Subcutaneous abdominal adipose tissue (tissue), 5 donors: ENCODE measurements at regions not wholly inside any gene's neighbourhood (a gene's known extent, or its start where the extent isn't known, plus 50 kb on each side); places are given as distances from the start of the nearest gene placed in this dataset.

Experiments
- H3K27ac ChIP-seq: one replicate; pipeline ENCODE4 v1.7.0; 2013; ENCODE audit warnings: low read depth, mild to moderate bottlenecking, inconsistent platforms, low read length, moderate library complexity
- H3K27me3 ChIP-seq, 5 donors: one replicate each; pipeline ENCODE4 v1.7.0; 2013; ENCODE audit warnings: low read length in 5 of 5, inconsistent platforms in 1 of 5; ENCODE audit not compliant: control insufficient read depth in 5 of 5, insufficient read depth in 4 of 5
- H3K36me3 ChIP-seq, 5 donors: one replicate each; pipeline ENCODE4 v1.7.0; 2013; ENCODE audit warnings: low read length in 5 of 5; ENCODE audit not compliant: control insufficient read depth in 5 of 5, insufficient read depth in 5 of 5
- H3K4me1 ChIP-seq, 5 donors: one replicate each; pipeline ENCODE4 v1.7.0; 2013; ENCODE audit warnings: low read length in 5 of 5, mild to moderate bottlenecking in 3 of 5, moderate library complexity in 1 of 5; ENCODE audit not compliant: control insufficient read depth in 5 of 5, insufficient read depth in 5 of 5
- H3K4me3 ChIP-seq, 5 donors: one replicate each; pipeline ENCODE4 v1.7.0; 2013; ENCODE audit warnings: low read length in 5 of 5, low read depth in 1 of 5
- H3K9ac ChIP-seq, 5 donors: one replicate each; pipeline ENCODE4 v1.7.0; 2013; ENCODE audit warnings: low read length in 5 of 5, mild to moderate bottlenecking in 4 of 5, moderate library complexity in 3 of 5
- H3K9me3 ChIP-seq, 5 donors: one replicate each; pipeline ENCODE4 v1.7.0; 2013; ENCODE audit warnings: low read length in 5 of 5; ENCODE audit not compliant: control insufficient read depth in 5 of 5
- donor health status: healthy.
- donor health status: healthy.
- donor health status: healthy.
- donor health status: healthy.
- donor health status: healthy.

GRCh38 chr4:84441758-84442377 lies 57.2 kb downstream of the NKX6-1 start:
- Histone ChIP-seq H3K36me3 (no peaks in the 10 kb centered on the region), H3K9ac (no peak overlapping the region), H3K27me3 (no peaks in the 10 kb centered on the region), H3K4me3 (no peak overlapping the region), H3K9me3 (no peaks in the 10 kb centered on the region), H3K27ac (no peak overlapping the region), H3K4me1 (no peaks in the 10 kb centered on the region)

GRCh38 chr4:84439996-84440395 lies 59.1 kb downstream of the NKX6-1 start:
- H3K36me3 ChIP-seq, result no peaks in the 10 kb centered on the region
- no peak overlapping the region for H3K9ac ChIP-seq
- no peaks in the 10 kb centered on the region for H3K4me1 ChIP-seq
- no peak overlapping the region for H3K27ac ChIP-seq
- H3K27me3 ChIP-seq, result no peaks in the 10 kb centered on the region
- no peaks in the 10 kb centered on the region for H3K9me3 ChIP-seq
- no peak overlapping the region for H3K4me3 ChIP-seq

DNA sequence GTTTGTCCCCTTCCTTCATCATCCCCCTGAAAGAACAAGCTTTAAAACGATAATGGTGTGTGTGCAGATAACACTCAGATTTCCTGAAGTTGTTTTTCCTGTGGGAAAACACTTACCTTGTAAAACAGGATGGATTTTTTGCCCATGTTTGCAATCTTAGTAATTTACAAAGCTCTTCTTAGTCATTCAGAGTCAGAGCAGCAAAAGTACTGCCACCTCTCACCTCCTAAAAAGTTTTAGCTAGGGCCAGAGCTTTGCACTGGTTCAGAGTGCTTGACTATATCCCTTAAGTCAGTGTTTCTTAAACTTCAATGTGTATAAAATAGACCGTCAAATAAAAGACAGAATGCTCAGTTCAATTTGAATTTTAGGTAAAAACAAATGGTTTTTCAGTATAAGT lies 62.3 kb downstream of the NKX6-1 start:
- no peak overlapping the region for H3K4me3 ChIP-seq
- no peak overlapping the region for H3K27ac ChIP-seq
- no peaks in the 10 kb centered on the region for H3K9me3 ChIP-seq
- no peak overlapping the region for H3K9ac ChIP-seq
- H3K27me3 ChIP-seq, result no peaks in the 10 kb centered on the region
- no peaks in the 10 kb centered on the region for H3K4me1 ChIP-seq
- no peaks in the 10 kb centered on the region for H3K36me3 ChIP-seq

DNA sequence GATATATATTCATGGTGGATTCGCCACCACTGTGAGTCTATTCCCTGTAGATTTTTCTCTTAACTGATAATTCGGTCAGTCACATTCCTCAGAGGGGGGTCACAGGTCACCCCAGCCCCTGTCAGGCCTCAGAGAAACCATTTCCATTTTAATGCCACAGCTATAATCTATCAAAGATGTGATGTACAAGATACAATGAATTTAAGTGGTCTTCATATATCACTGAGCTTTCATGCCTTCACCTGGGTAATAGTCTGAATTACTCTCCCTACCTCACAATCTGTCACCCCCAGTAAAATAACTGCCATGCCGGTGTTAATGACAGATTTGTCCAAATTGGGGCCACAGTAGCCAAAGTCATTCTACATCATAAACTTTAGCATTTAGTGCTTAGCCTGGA lies 64.7 kb downstream of the NKX6-1 start:
- Histone ChIP-seq H3K27ac (no peak overlapping the region), H3K4me1 (no peaks in the 10 kb centered on the region), H3K36me3 (no peaks in the 10 kb centered on the region), H3K27me3 (no peaks in the 10 kb centered on the region), H3K9ac (no peak overlapping the region), H3K4me3 (no peak overlapping the region), H3K9me3 (no peaks in the 10 kb centered on the region)

GRCh38 chr4:84433633-84434222 lies 65.4 kb downstream of the NKX6-1 start:
- H3K4me1 ChIP-seq, result no peaks in the 10 kb centered on the region
- no peak overlapping the region for H3K4me3 ChIP-seq
- no peak overlapping the region for H3K9ac ChIP-seq
- no peaks in the 10 kb centered on the region for H3K27me3 ChIP-seq
- H3K9me3 ChIP-seq, result no peaks in the 10 kb centered on the region
- no peak overlapping the region for H3K27ac ChIP-seq
- no peaks in the 10 kb centered on the region for H3K36me3 ChIP-seq

DNA sequence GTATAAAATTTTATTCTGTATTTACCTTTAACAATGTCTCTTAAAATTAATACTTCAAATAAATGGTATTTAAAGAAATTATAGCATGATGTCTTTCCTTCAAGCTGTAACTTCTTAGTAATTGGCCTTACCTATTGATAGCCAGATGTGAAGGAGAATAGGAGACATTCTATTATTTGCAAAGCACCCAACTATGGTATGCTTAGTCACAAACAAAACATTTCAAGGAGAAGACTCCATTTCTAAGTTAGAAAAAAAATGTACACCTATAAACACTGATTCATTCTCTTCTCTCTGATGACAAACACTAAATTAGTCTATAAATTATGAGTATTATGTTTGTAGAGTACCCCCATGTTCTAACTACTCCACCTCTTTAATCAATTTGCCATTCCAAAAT lies 66.4 kb downstream of the NKX6-1 start:
- Histone ChIP-seq H3K27ac (no peak overlapping the region), H3K36me3 (no peaks in the 10 kb centered on the region), H3K4me3 (no peak overlapping the region), H3K4me1 (no peaks in the 10 kb centered on the region), H3K27me3 (no peaks in the 10 kb centered on the region), H3K9ac (no peak overlapping the region), H3K9me3 (no peaks in the 10 kb centered on the region)

DNA sequence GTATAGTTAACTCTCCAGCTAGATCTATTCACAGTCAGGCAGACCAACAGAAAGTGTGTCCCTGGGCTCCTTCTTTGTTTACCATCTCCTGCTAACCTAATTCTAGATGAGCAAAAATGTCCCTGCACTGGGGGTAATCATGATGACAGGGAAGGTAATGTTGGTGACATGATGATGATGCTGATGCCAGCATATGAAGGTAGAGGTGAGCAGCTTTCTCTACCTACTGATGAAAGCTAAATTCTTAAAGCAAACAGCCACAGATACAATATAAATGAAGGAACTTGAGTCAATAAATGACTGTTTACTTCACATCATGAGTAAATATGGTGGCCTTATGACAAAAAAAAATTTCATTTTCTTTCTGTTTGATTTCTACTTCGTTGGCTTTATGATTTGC lies 78.5 kb downstream of the NKX6-1 start:
- H3K36me3 ChIP-seq, result no peaks in the 10 kb centered on the region
- H3K27ac ChIP-seq, result no peak overlapping the region
- peaks cover 0 to 7% (median 0%) of the 10 kb centered on the region in 5 donors for H3K9me3 ChIP-seq
- H3K4me3 ChIP-seq, result no peak overlapping the region
- H3K27me3 ChIP-seq, result peaks cover 0 to 6% (median 0%) of the 10 kb centered on the region in 5 donors
- no peaks in the 10 kb centered on the region for H3K4me1 ChIP-seq
- no peak overlapping the region for H3K9ac ChIP-seq

DNA sequence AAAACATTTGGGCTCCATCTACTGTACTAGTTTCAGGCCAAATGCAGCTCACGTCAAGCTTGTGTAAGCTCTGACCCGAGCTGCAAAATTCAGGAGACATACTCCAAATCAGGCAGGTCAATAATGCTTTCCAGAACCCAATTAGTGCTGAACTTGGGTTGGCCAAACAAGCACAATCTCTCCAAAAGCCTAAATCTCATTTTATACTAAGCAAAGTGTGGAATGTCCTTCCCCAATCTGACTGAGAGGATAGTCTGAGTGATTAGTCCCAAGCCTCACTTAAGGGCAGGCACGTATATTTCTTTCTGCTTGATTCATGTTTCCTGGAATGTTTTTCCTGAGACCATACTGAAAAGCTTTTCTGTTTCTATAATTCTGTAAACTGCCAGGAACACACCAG lies 79.9 kb downstream of the NKX6-1 start:
- Histone ChIP-seq H3K36me3 (no peaks in the 10 kb centered on the region), H3K27ac (no peak overlapping the region), H3K4me1 (no peaks in the 10 kb centered on the region), H3K27me3 (peaks cover 0 to 6% (median 0%) of the 10 kb centered on the region in 5 donors), H3K4me3 (no peak overlapping the region), H3K9ac (no peak overlapping the region), H3K9me3 (no peaks in the 10 kb centered on the region)

GRCh38 chr4:84417997-84418709 lies 80.9 kb downstream of the NKX6-1 start:
- no peaks in the 10 kb centered on the region for H3K36me3 ChIP-seq
- no peaks in the 10 kb centered on the region for H3K4me1 ChIP-seq
- peaks cover 0 to 6% (median 0%) of the 10 kb centered on the region in 5 donors for H3K27me3 ChIP-seq
- no peaks in the 10 kb centered on the region for H3K9me3 ChIP-seq
- no peak overlapping the region for H3K9ac ChIP-seq
- no peak overlapping the region for H3K4me3 ChIP-seq
- H3K27ac ChIP-seq, result no peak overlapping the region

- peaks cover 0 to 5% (median 0%) of the 10 kb centered on the region in 5 donors for H3K4me1 ChIP-seq
- peaks cover 0 to 6% (median 0%) of the 10 kb centered on the region in 5 donors for H3K27me3 ChIP-seq
- H3K4me3 ChIP-seq, result no peak overlapping the region
- no peak overlapping the region for H3K9ac ChIP-seq
- H3K27ac ChIP-seq, result no peak overlapping the region
- H3K9me3 ChIP-seq, result no peaks in the 10 kb centered on the region
- H3K36me3 ChIP-seq, result no peaks in the 10 kb centered on the region
Measured at GRCh38 chr4:84413976-84414375, 85.1 kb downstream of the NKX6-1 start.
